PFSK-1 (cell line): ENCODE measurements at regions not wholly inside any gene's neighbourhood (a gene's known extent, or its start where the extent isn't known, plus 50 kb on each side); places are given as distances from the start of the nearest gene placed in this dataset.

ENCODE experiments used
- FOXP2 ChIP-seq: optimal IDR thresholded peaks from 2 replicates; pipeline ENCODE3; 2011; ENCODE audit warnings: borderline replicate concordance, control low read depth, inconsistent platforms; ENCODE audit not compliant: insufficient read depth; ENCODE audit errors: extremely low read length, extremely low read depth
- POLR2AphosphoS5 ChIP-seq: IDR thresholded peaks from 2 replicates; pipeline ENCODE4 v1.6.1; 2012; ENCODE audit warnings: low read depth, mild to moderate bottlenecking, control low read depth, low read length, moderate library complexity
- SIN3A ChIP-seq: IDR thresholded peaks from 2 replicates; pipeline ENCODE4 v1.6.1; 2012; ENCODE audit warnings: mild to moderate bottlenecking, low read length, moderate library complexity, borderline replicate concordance; ENCODE audit not compliant: insufficient read depth
- TAF1 ChIP-seq: IDR thresholded peaks from 2 replicates; pipeline ENCODE4 v1.6.1; 2012; ENCODE audit warnings: low read length, control low read depth, borderline replicate concordance; ENCODE audit not compliant: insufficient read depth
- TF ChIP-seq, protein P1 (sequence below), 2 experiments: IDR thresholded peaks; 2 replicates each; pipeline versions ENCODE4 v1.6.1 to v1.8.0; 2011 to 2012; ENCODE audit warnings: low read depth in 2 of 2, low read length in 2 of 2, control low read depth in 1 of 2, inconsistent platforms in 1 of 2, mild to moderate bottlenecking in 1 of 2, moderate library complexity in 1 of 2; ENCODE audit not compliant: insufficient read depth in 1 of 2

DNA sequence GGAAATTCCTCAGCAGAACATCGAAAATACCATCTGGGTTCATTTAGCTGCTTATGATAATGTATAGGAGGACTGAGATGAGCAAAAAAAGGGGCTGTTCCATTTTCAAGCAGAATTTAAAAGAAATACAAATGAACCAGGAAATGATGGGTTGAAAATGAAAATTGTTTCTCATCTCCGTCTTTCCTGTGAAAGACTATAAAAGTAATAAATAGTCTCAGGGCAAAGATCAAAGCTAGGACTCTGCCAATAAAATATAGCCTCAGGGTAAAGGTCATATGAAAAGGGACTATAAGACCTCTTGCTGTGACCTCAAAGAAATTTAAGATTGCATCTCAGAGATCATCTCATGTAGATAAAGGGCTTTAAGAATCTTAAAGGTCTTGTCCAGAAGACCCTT is 478.0 kb downstream of the BTG1 start:
- TF ChIP-seq TAF1 (no peak), SIN3A (no peak), POLR2AphosphoS5 (no peak), FOXP2 (no peak)
- TF ChIP-seq, protein P1, sequence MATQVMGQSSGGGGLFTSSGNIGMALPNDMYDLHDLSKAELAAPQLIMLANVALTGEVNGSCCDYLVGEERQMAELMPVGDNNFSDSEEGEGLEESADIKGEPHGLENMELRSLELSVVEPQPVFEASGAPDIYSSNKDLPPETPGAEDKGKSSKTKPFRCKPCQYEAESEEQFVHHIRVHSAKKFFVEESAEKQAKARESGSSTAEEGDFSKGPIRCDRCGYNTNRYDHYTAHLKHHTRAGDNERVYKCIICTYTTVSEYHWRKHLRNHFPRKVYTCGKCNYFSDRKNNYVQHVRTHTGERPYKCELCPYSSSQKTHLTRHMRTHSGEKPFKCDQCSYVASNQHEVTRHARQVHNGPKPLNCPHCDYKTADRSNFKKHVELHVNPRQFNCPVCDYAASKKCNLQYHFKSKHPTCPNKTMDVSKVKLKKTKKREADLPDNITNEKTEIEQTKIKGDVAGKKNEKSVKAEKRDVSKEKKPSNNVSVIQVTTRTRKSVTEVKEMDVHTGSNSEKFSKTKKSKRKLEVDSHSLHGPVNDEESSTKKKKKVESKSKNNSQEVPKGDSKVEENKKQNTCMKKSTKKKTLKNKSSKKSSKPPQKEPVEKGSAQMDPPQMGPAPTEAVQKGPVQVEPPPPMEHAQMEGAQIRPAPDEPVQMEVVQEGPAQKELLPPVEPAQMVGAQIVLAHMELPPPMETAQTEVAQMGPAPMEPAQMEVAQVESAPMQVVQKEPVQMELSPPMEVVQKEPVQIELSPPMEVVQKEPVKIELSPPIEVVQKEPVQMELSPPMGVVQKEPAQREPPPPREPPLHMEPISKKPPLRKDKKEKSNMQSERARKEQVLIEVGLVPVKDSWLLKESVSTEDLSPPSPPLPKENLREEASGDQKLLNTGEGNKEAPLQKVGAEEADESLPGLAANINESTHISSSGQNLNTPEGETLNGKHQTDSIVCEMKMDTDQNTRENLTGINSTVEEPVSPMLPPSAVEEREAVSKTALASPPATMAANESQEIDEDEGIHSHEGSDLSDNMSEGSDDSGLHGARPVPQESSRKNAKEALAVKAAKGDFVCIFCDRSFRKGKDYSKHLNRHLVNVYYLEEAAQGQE (IDR thresholded peaks at IDR 0.05; ENCODE audit: insufficient read depth in 1 of 2, low read depth in 2 of 2, low read length in 2 of 2): no peak

DNA sequence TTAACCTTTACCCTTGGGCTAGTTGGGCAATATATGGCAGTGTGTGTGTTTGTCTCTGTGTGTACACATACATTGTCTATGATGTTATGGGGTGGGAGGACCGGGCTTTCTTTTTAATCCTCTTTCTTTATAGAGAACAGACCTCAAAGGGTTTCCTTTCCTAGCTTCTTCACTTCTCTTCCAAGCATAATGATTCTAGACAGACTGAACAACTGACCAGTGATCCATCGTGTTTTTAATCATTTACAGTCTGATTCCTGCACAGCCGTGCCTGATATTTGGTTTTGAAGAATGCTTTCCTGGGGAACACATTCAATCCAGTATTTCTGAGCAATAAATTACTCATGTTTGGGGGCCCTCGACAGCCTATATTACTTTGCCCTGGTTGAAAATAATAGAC is 481.1 kb upstream of the DCN start:
- TF ChIP-seq, protein P1 (IDR thresholded peaks at IDR 0.05; ENCODE audit: insufficient read depth in 1 of 2, low read depth in 2 of 2, low read length in 2 of 2): no peak
- TF ChIP-seq SIN3A (no peak), TAF1 (no peak), POLR2AphosphoS5 (no peak), FOXP2 (no peak)

DNA sequence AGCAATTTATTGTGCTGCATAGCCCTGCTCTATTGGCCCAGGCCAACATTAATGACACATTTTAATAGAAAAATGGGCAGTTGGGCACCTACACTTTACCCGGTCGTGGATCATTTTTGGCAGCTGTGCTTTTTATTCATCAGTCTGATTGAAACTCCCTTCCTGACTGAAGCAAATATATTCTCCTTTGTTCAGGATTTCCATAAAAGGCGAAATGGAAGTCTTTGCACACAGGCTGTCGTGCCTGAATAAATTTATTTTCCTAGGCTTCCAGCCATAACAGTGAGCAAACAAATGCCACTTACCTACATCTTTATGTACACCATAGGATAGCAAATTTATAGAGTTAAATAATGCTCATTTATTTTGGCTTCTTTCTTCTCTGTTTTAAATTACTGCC is 480.7 kb upstream of the DCN start:
- TF ChIP-seq FOXP2 (no peak), SIN3A (no peak), POLR2AphosphoS5 (no peak), TAF1 (no peak)
- TF ChIP-seq, protein P1 (IDR thresholded peaks at IDR 0.05; ENCODE audit: insufficient read depth in 1 of 2, low read depth in 2 of 2, low read length in 2 of 2): no peak

GRCh38 chr12:91662021-91662420 is 479.4 kb upstream of the DCN start:
- TF ChIP-seq, protein P1 (IDR thresholded peaks at IDR 0.05; ENCODE audit: insufficient read depth in 1 of 2, low read depth in 2 of 2, low read length in 2 of 2): no peak
- TF ChIP-seq FOXP2 (no peak), SIN3A (no peak), POLR2AphosphoS5 (no peak), TAF1 (no peak)

- TF ChIP-seq SIN3A (no peak), FOXP2 (no peak), POLR2AphosphoS5 (no peak)
- TF ChIP-seq, protein P1 (IDR thresholded peaks at IDR 0.05; ENCODE audit: insufficient read depth in 1 of 2, low read depth in 2 of 2, low read length in 2 of 2): no peak
Measured at GRCh38 chr12:91657032-91657431, 474.4 kb upstream of the DCN start.
